ENCODE measurements at regions not wholly inside any gene's neighbourhood (a gene's known extent, or its start where the extent isn't known, plus 50 kb on each side); places are given as distances from the start of the nearest gene placed in this dataset.

GRCh38 chr12:118751355-118751754 is 230.0 kb upstream of the SRRM4 start:
- DNase-seq (ENCODE audit: low read depth in 2 of 2): no peak

GRCh38 chr12:118760623-118761022 is 220.7 kb upstream of the SRRM4 start:
- no peak for DNase-seq (ENCODE audit: low read depth in 2 of 2)

- no peak for DNase-seq (ENCODE audit: low read depth in 2 of 2)
Measured at GRCh38 chr12:118763234-118763633, 218.1 kb upstream of the SRRM4 start.

GRCh38 chr12:118773956-118774723 is 207.2 kb upstream of the SRRM4 start:
- DNase-seq (ENCODE audit: low read depth in 2 of 2): no peak

GRCh38 chr12:118777504-118777903 is 203.8 kb upstream of the SRRM4 start:
- no peak for DNase-seq (ENCODE audit: low read depth in 2 of 2)

GRCh38 chr12:118778077-118778476 is 203.3 kb upstream of the SRRM4 start:
- DNase-seq (ENCODE audit: low read depth in 2 of 2): no peak

GRCh38 chr12:118780939-118781338 is 200.4 kb upstream of the SRRM4 start:
- DNase-seq (ENCODE audit: low read depth in 2 of 2): no peak

- DNase-seq (ENCODE audit: low read depth in 2 of 2): no peak
Measured at GRCh38 chr12:118781692-118782091, 199.6 kb upstream of the SRRM4 start.

- no peak for DNase-seq (ENCODE audit: low read depth in 2 of 2)
Measured at GRCh38 chr12:118783703-118784102, 197.6 kb upstream of the SRRM4 start.

GRCh38 chr12:118790578-118790977 is 190.8 kb upstream of the SRRM4 start:
- no peak for DNase-seq (ENCODE audit: low read depth in 2 of 2)

GRCh38 chr12:118813778-118814357 is 167.5 kb upstream of the SRRM4 start:
- no peak for DNase-seq (ENCODE audit: low read depth in 2 of 2)

- DNase-seq (ENCODE audit: low read depth in 2 of 2): no peak
Measured at GRCh38 chr12:118816296-118816695, 165.0 kb upstream of the SRRM4 start.

- no peak for DNase-seq (ENCODE audit: low read depth in 2 of 2)
Measured at GRCh38 chr12:118821386-118821925, 159.9 kb upstream of the SRRM4 start.

GRCh38 chr12:118822512-118822911 is 158.8 kb upstream of the SRRM4 start:
- no peak for DNase-seq (ENCODE audit: low read depth in 2 of 2)

- no peak for DNase-seq (ENCODE audit: low read depth in 2 of 2)
Measured at GRCh38 chr12:118827047-118827446, 154.3 kb upstream of the SRRM4 start.

GRCh38 chr12:118827606-118828005 is 153.7 kb upstream of the SRRM4 start:
- DNase-seq (ENCODE audit: low read depth in 2 of 2): no peak

- DNase-seq (ENCODE audit: low read depth in 2 of 2): no peak
Measured at GRCh38 chr12:118830296-118830695, 151.0 kb upstream of the SRRM4 start.

- no peak for DNase-seq (ENCODE audit: low read depth in 2 of 2)
Measured at GRCh38 chr12:118835926-118836325, 145.4 kb upstream of the SRRM4 start.

- no peak for DNase-seq (ENCODE audit: low read depth in 2 of 2)
Measured at GRCh38 chr12:118840399-118840798, 140.9 kb upstream of the SRRM4 start.

GRCh38 chr12:118840878-118841277 is 140.5 kb upstream of the SRRM4 start:
- no peak for DNase-seq (ENCODE audit: low read depth in 2 of 2)

- DNase-seq (ENCODE audit: low read depth in 2 of 2): no peak
Measured at GRCh38 chr12:118841588-118841987, 139.8 kb upstream of the SRRM4 start.

- no peak for DNase-seq (ENCODE audit: low read depth in 2 of 2)
Measured at GRCh38 chr12:118842866-118843265, 138.5 kb upstream of the SRRM4 start.

- no peak for DNase-seq (ENCODE audit: low read depth in 2 of 2)
Measured at GRCh38 chr12:118846416-118846815, 134.9 kb upstream of the SRRM4 start.

Measured in dermis microvascular lymphatic vessel endothelial cell (primary cell).